HUES6 (cell line): ENCODE measurements at regions not wholly inside any gene's neighbourhood (a gene's known extent, or its start where the extent isn't known, plus 50 kb on each side); places are given as distances from the start of the nearest gene placed in this dataset.
A peak's percentile ranks its signal among the peaks of the same experiment; 100 is the strongest.

Experiments used
- H3K27ac ChIP-seq: 2 replicates; pipeline ENCODE4 v1.7.0; 2013; ENCODE audit warnings: low read depth, mild to moderate bottlenecking, low read length, inconsistent platforms
- H3K27me3 ChIP-seq: 2 replicates; pipeline ENCODE4 v1.6.1; 2013; ENCODE audit warnings: low read length; ENCODE audit not compliant: control insufficient read depth, insufficient read depth
- H3K36me3 ChIP-seq: 2 replicates; pipeline ENCODE4 v1.6.1; 2013; ENCODE audit warnings: low read length; ENCODE audit not compliant: control insufficient read depth, insufficient read depth
- H3K4me1 ChIP-seq: 2 replicates; pipeline ENCODE4 v1.6.1; 2013; ENCODE audit warnings: low read length; ENCODE audit not compliant: control insufficient read depth, insufficient read depth
- H3K4me3 ChIP-seq: 2 replicates; pipeline ENCODE4 v1.5.1; 2013; ENCODE audit warnings: low read depth, low read length
- H3K9ac ChIP-seq: one replicate; pipeline ENCODE4 v1.6.1; 2013; ENCODE audit warnings: mild to moderate bottlenecking, low read length
- H3K9me3 ChIP-seq: 2 replicates; pipeline ENCODE4 v1.6.1; 2013; ENCODE audit warnings: low read depth, low read length; ENCODE audit not compliant: control insufficient read depth, insufficient read depth

GRCh38 chr1:201710632-201711597, 118.0 kb upstream of the IPO9 start:
- Histone ChIP-seq H3K36me3 (no peaks in the 10 kb centered on the region), H3K4me1 (peaks cover 25% of the 10 kb centered on the region; the same call in 1 of the 2 replicates), H3K9ac (no peak overlapping the region), H3K4me3 (no peak overlapping the region), H3K27ac (no peak overlapping the region), H3K27me3 (no peaks in the 10 kb centered on the region), H3K9me3 (no peaks in the 10 kb centered on the region)

- H3K4me3 ChIP-seq: no peak overlapping the region
- no peak overlapping the region for H3K9ac ChIP-seq
- no peak overlapping the region for H3K27ac ChIP-seq
- peaks cover 25% of the 10 kb centered on the region; the same call in 1 of the 2 replicates for H3K4me1 ChIP-seq
- no peaks in the 10 kb centered on the region for H3K36me3 ChIP-seq
- H3K9me3 ChIP-seq: no peaks in the 10 kb centered on the region
- H3K27me3 ChIP-seq: no peaks in the 10 kb centered on the region
These were observed 117.1 kb upstream of the IPO9 start for GRCh38 chr1:201711811-201712210.

GRCh38 chr1:201712387-201713085, 116.4 kb upstream of the IPO9 start:
- no peaks in the 10 kb centered on the region for H3K36me3 ChIP-seq
- no peaks in the 10 kb centered on the region for H3K27me3 ChIP-seq
- H3K4me3 ChIP-seq: no peak overlapping the region
- no peaks in the 10 kb centered on the region for H3K9me3 ChIP-seq
- peaks cover 25% of the 10 kb centered on the region; the same call in 1 of the 2 replicates for H3K4me1 ChIP-seq
- H3K9ac ChIP-seq: no peak overlapping the region
- H3K27ac ChIP-seq: no peak overlapping the region; the same call in 1 of the 2 replicates

GRCh38 chr1:201713086-201713810, 115.7 kb upstream of the IPO9 start:
- Histone ChIP-seq H3K27me3 (no peaks in the 10 kb centered on the region), H3K27ac (peak overlapping the region; percentile 70; the same call in 1 of the 2 replicates), H3K36me3 (no peaks in the 10 kb centered on the region), H3K9me3 (no peaks in the 10 kb centered on the region), H3K4me1 (peaks cover 25% of the 10 kb centered on the region; the same call in 1 of the 2 replicates), H3K4me3 (no peak overlapping the region), H3K9ac (peak overlapping the region; percentile 40)

- H3K9ac ChIP-seq: no peak overlapping the region
- H3K4me1 ChIP-seq: peaks cover 31% of the 10 kb centered on the region
- no peak overlapping the region for H3K4me3 ChIP-seq
- H3K36me3 ChIP-seq: no peaks in the 10 kb centered on the region
- H3K9me3 ChIP-seq: no peaks in the 10 kb centered on the region
- H3K27me3 ChIP-seq: no peaks in the 10 kb centered on the region
- H3K27ac ChIP-seq: no peak overlapping the region; the same call in 1 of the 2 replicates
These were observed 114.2 kb upstream of the IPO9 start for GRCh38 chr1:201714542-201715329.

- Histone ChIP-seq H3K4me3 (no peak overlapping the region), H3K4me1 (peaks cover 36% of the 10 kb centered on the region), H3K9me3 (no peaks in the 10 kb centered on the region), H3K36me3 (no peaks in the 10 kb centered on the region), H3K27ac (no peak overlapping the region), H3K27me3 (no peaks in the 10 kb centered on the region), H3K9ac (no peak overlapping the region)
These were observed 113.6 kb upstream of the IPO9 start for GRCh38 chr1:201715351-201715750.

GRCh38 chr1:201715801-201716741, 112.9 kb upstream of the IPO9 start:
- Histone ChIP-seq H3K9ac (no peak overlapping the region), H3K4me1 (peaks cover 43% of the 10 kb centered on the region), H3K36me3 (no peaks in the 10 kb centered on the region), H3K27me3 (no peaks in the 10 kb centered on the region), H3K4me3 (no peak overlapping the region), H3K9me3 (no peaks in the 10 kb centered on the region), H3K27ac (no peak overlapping the region)

GRCh38 chr1:201716742-201717135, 112.2 kb upstream of the IPO9 start:
- no peak overlapping the region for H3K9ac ChIP-seq
- no peak overlapping the region for H3K4me3 ChIP-seq
- no peaks in the 10 kb centered on the region for H3K27me3 ChIP-seq
- no peak overlapping the region for H3K27ac ChIP-seq
- H3K36me3 ChIP-seq: no peaks in the 10 kb centered on the region
- H3K9me3 ChIP-seq: no peaks in the 10 kb centered on the region
- peaks cover 50% of the 10 kb centered on the region for H3K4me1 ChIP-seq

GRCh38 chr1:201717286-201717685, 111.7 kb upstream of the IPO9 start:
- Histone ChIP-seq H3K9ac (no peak overlapping the region), H3K9me3 (no peaks in the 10 kb centered on the region), H3K27ac (no peak overlapping the region), H3K4me1 (peaks cover 50% of the 10 kb centered on the region), H3K27me3 (no peaks in the 10 kb centered on the region), H3K4me3 (no peak overlapping the region), H3K36me3 (no peaks in the 10 kb centered on the region)
